Astrocyte of the cerebellum (primary cell): ENCODE measurements at regions not wholly inside any gene's neighbourhood (a gene's known extent, or its start where the extent isn't known, plus 50 kb on each side); places are given as distances from the start of the nearest gene placed in this dataset.

Source experiments
- DNase-seq: peaks from one replicate; pipeline ENCODE4 v3.0.0-alpha.2; 2011; ENCODE audit warnings: low read depth
- H3K4me3 ChIP-seq: 2 replicates; pipeline ENCODE4 v1.5.1; 2011; ENCODE audit warnings: mild to moderate bottlenecking, low read depth, low read length, moderate library complexity
- CTCF ChIP-seq: IDR thresholded peaks from 2 replicates; pipeline ENCODE4 v1.5.1; 2012; ENCODE audit warnings: low read length, low read depth, moderate library complexity, mild to moderate bottlenecking; ENCODE audit errors: missing control alignments
- in situ Hi-C: cut with HindIII; loops from 2 replicates; pipeline ENCODE4 v1.10.0; 2017; ENCODE audit warnings: low sequenced_read_pairs

GRCh38 chr7:80588591-80588990 lies 49.9 kb upstream of the CD36 start:
- H3K4me3 ChIP-seq: no peak overlapping the region
- in situ Hi-C loops: no loop called here
- TF ChIP-seq CTCF: no peak
- no peak for DNase-seq
